Lung (tissue), 11 donors: ENCODE measurements at regions not wholly inside any gene's neighbourhood (a gene's known extent, or its start where the extent isn't known, plus 50 kb on each side); places are given as distances from the start of the nearest gene placed in this dataset.

Experiments
- ATAC-seq: fragments of 200-7000 bp; cut with Tn5 transposase; one replicate; pipeline ENCODE4 v1.9.1; 2020; ENCODE audit warnings: moderate number of reproducible peaks; ENCODE audit not compliant: insufficient read depth, low FRiP score
- DNase-seq, 3 donors: peaks; one replicate each; pipeline ENCODE4 v3.0.0-alpha.2; 2013 to 2017
- H3K27ac ChIP-seq, 2 donors: one replicate each; pipeline ENCODE4 v1.5.1; 2013; ENCODE audit warnings: mild to moderate bottlenecking in 2 of 2, moderate library complexity in 2 of 2, control low read depth in 1 of 2, inconsistent platforms in 1 of 2, low read depth in 1 of 2, low read length in 1 of 2
- H3K27me3 ChIP-seq, 3 donors: one replicate each; pipeline ENCODE4 v1.5.1; 2013; ENCODE audit warnings: low read length in 2 of 3; ENCODE audit not compliant: control insufficient read depth in 3 of 3, insufficient read depth in 3 of 3
- H3K36me3 ChIP-seq, 4 donors: one replicate each; pipeline ENCODE4 v1.5.1; 2013; ENCODE audit warnings: low read length in 4 of 4, mild to moderate bottlenecking in 1 of 4, moderate library complexity in 1 of 4; ENCODE audit not compliant: control insufficient read depth in 4 of 4, insufficient read depth in 4 of 4
- H3K4me1 ChIP-seq, 5 donors: one replicate each; pipeline ENCODE4 v1.5.1; 2013; ENCODE audit warnings: low read length in 5 of 5, mild to moderate bottlenecking in 2 of 5, moderate library complexity in 1 of 5; ENCODE audit not compliant: control insufficient read depth in 5 of 5, insufficient read depth in 5 of 5
- H3K4me3 ChIP-seq: one replicate; pipeline ENCODE4 v1.5.1; 2013; ENCODE audit warnings: mild to moderate bottlenecking, control low read depth, moderate library complexity
- H3K9ac ChIP-seq, 2 donors: one replicate each; pipeline ENCODE4 v1.5.1; 2013; ENCODE audit warnings: low read length in 2 of 2, control low read depth in 1 of 2; ENCODE audit not compliant: insufficient read depth in 1 of 2
- H3K9me3 ChIP-seq, 4 donors: one replicate each; pipeline ENCODE4 v1.5.1; 2013; ENCODE audit warnings: low read length in 3 of 4, mild to moderate bottlenecking in 1 of 4, moderate library complexity in 1 of 4; ENCODE audit not compliant: control insufficient read depth in 4 of 4, insufficient read depth in 3 of 4
- WGBS, 2 donors: extraction: QIAGEN DNeasy Blood & Tissue Kit; methylation state at CpG; one replicate each; pipeline ENCODE4 v1.1.7; 2013; 5-methylcytosine and 5-hydroxymethylcytosine counted together
- TF ChIP-seq, protein P1 (sequence below): IDR thresholded peaks from 2 replicates; pipeline ENCODE4 v1.5.1; 2012; ENCODE audit warnings: mild to moderate bottlenecking; ENCODE audit errors: control extremely low read depth, extremely low read depth
- donor health status: control.
- donor health status: control.
- donor health status: Bipolar disorder and iron deficiency.
- donor health status: healthy.
- donor health status: DM: yes; HTN: yes; CAD: no.

GRCh38 chr2:175621821-175622220 lies 380.2 kb downstream of the LNPK start:
- WGBS, 2 donors: 94 to 98% methylated on average over 2 of the region's 2 CpGs
- Histone ChIP-seq H3K27me3 (no peaks in the 10 kb centered on the region), H3K4me3 (no peak overlapping the region), H3K27ac (no peak overlapping the region), H3K36me3 (no peaks in the 10 kb centered on the region), H3K9me3 (peaks cover 0 to 4% (median 0%) of the 10 kb centered on the region in 4 donors), H3K4me1 (peaks cover 0 to 6% (median 0%) of the 10 kb centered on the region in 5 donors), H3K9ac (no peak overlapping the region)
- ATAC-seq: no peak
- TF ChIP-seq, protein P1, sequence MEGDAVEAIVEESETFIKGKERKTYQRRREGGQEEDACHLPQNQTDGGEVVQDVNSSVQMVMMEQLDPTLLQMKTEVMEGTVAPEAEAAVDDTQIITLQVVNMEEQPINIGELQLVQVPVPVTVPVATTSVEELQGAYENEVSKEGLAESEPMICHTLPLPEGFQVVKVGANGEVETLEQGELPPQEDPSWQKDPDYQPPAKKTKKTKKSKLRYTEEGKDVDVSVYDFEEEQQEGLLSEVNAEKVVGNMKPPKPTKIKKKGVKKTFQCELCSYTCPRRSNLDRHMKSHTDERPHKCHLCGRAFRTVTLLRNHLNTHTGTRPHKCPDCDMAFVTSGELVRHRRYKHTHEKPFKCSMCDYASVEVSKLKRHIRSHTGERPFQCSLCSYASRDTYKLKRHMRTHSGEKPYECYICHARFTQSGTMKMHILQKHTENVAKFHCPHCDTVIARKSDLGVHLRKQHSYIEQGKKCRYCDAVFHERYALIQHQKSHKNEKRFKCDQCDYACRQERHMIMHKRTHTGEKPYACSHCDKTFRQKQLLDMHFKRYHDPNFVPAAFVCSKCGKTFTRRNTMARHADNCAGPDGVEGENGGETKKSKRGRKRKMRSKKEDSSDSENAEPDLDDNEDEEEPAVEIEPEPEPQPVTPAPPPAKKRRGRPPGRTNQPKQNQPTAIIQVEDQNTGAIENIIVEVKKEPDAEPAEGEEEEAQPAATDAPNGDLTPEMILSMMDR: no peak
- no peak for DNase-seq

- Histone ChIP-seq H3K4me1 (peaks cover 0 to 6% (median 0%) of the 10 kb centered on the region in 5 donors), H3K27ac (no peak overlapping the region), H3K27me3 (no peaks in the 10 kb centered on the region), H3K9me3 (peaks cover 0 to 1% (median 0%) of the 10 kb centered on the region in 4 donors), H3K36me3 (no peaks in the 10 kb centered on the region), H3K4me3 (no peak overlapping the region), H3K9ac (no peak overlapping the region)
- ATAC-seq: no peak
- DNase-seq: no peak
- TF ChIP-seq, protein P1: no peak
- 52 to 79% methylated on average over 2 of the region's 2 CpGs for WGBS, 2 donors
Measured at GRCh38 chr2:175620106-175620505, 382.0 kb downstream of the LNPK start.

DNA sequence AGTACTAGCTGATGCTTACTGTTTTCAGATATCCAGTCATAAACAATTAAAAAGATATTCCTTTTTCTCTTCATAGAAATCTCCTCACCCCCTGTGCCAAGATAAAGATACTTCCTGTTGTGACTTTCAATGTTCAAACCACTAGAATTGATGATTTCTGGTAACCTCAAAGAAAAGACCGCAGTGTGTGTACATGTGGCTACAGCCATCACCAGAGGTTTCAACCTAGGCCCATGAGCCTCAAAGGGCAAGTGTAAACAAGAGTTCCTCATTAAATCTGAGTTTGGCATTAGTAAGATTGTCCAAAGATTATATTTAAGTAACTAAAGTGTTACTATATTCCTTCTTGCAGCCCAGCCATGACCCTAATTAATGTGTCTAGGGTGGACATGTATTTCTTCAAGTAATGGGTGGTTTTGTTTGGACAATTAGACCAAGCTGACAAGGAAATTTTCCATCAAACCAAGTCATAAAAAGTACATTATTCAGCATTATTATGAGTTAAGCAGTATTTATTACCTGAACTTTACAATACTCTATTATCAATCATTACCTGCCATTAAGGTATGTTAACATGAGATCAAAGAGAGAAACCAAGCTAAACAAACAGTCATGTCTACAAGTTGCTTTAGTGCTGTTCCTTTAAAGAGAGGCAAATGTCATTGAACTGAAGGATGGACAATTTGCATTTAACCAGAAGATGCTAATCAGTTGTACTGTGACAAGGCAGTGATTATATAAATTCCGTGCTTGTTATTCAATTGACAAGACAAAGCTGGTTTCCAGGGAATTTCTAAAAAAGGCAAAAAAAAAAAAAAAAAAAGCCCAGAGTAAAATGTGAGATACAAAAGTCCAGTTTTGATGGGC lies 382.7 kb downstream of the LNPK start:
- WGBS, 2 donors: 70 to 87% methylated on average over 2 of the region's 2 CpGs
- DNase-seq (no peak), ATAC-seq (no peak)
- Histone ChIP-seq H3K27me3 (no peaks in the 10 kb centered on the region), H3K4me1 (peaks cover 0 to 6% (median 0%) of the 10 kb centered on the region in 5 donors), H3K9ac (no peak overlapping the region), H3K9me3 (peaks cover 0 to 1% (median 0%) of the 10 kb centered on the region in 4 donors), H3K27ac (no peak overlapping the region), H3K4me3 (no peak overlapping the region), H3K36me3 (no peaks in the 10 kb centered on the region)
- TF ChIP-seq, protein P1: no peak

DNA sequence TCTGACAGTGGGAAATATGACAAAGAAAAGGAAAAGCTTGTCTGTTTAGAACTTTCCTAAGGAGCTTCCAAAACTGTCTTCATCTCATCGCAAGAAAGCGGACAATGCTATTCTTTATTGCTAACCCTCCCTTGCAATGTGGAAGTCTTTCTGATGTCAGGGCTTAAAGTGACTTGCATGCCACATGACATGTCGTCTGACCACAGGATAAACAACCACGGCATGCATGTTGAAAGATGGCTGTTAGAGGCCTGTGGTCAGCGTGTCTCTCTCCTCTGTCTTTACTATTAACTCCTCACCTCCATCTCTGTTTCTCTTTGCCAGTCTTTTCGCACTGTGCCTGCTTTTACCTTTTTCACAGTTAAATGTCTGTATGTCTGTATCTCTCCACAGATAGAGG lies 389.8 kb downstream of the LNPK start:
- Histone ChIP-seq H3K36me3 (no peaks in the 10 kb centered on the region), H3K4me3 (no peak overlapping the region), H3K27me3 (no peaks in the 10 kb centered on the region), H3K9ac (no peak overlapping the region), H3K4me1 (no peaks in the 10 kb centered on the region), H3K9me3 (no peaks in the 10 kb centered on the region), H3K27ac (no peak overlapping the region)
- ATAC-seq (no peak), DNase-seq (no peak)
- TF ChIP-seq, protein P1: no peak
- 60 to 66% methylated on average over 6 of the region's 6 CpGs for WGBS, 2 donors
